ENCODE measurements at regions not wholly inside any gene's neighbourhood (a gene's known extent, or its start where the extent isn't known, plus 50 kb on each side); places are given as distances from the start of the nearest gene placed in this dataset.

GRCh38 chr7:41295455-41295815 is 407.5 kb downstream of the INHBA start:
- no peak for TF ChIP-seq CTCF (IDR thresholded peaks at IDR 0.05 in 8 of 11, conservative IDR thresholded peaks at IDR 0.05 in 3 of 11)
- no peak for TF ChIP-seq POLR2A (IDR thresholded peaks at IDR 0.05)
- no peak for TF ChIP-seq POLR2AphosphoS5 (IDR thresholded peaks at IDR 0.05)
